H1 (cell line): ENCODE measurements at regions not wholly inside any gene's neighbourhood (a gene's known extent, or its start where the extent isn't known, plus 50 kb on each side); places are given as distances from the start of the nearest gene placed in this dataset.

Experiments used
- CTCF ChIA-PET: fragments of 300-600 bp; sonication (Branson Sonifier 250); formaldehyde crosslinking; loops from one replicate; lab custom pipeline; 2021; ENCODE audit not compliant: partially characterized antibody; lab: Charles Lee
- POLR2A ChIA-PET: fragments of 300-600 bp; sonication (Branson Sonifier 250); formaldehyde crosslinking; loops from one replicate; lab custom pipeline; 2021; ENCODE audit warnings: inconsistent platforms; ENCODE audit not compliant: partially characterized antibody; lab: Charles Lee
- DNase-seq, 2 experiments: peaks; one replicate each; pipeline versions ENCODE4 v3.0.0 to v3.0.0-alpha.2; 2010 to 2022; ENCODE audit warnings: low spot score in 2 of 2, low read depth in 1 of 2, mixed read lengths in 1 of 2
- FAIRE-seq: peaks from 2 replicates; lab custom pipeline; 2011; peaks lifted over from hg19 to GRCh38; lab: Jason Lieb, UNC
- H2AFZ ChIP-seq: 2 replicates; pipeline ENCODE4 v1.8.1; 2012; ENCODE audit warnings: low read length, inconsistent platforms
- H2AK5ac ChIP-seq: 2 replicates; pipeline ENCODE4 v1.6.1; 2013; ENCODE audit warnings: low read depth, low read length
- H2BK120ac ChIP-seq: replicated peaks from 2 replicates; pipeline ENCODE3; 2013; ENCODE audit warnings: low read depth, low read length, inconsistent platforms
- H2BK12ac ChIP-seq: 2 replicates; pipeline ENCODE4 v1.6.1; 2013; ENCODE audit warnings: low read depth, low read length
- H2BK15ac ChIP-seq: 2 replicates; pipeline ENCODE4 v1.6.1; 2013; ENCODE audit warnings: low read length
- H2BK20ac ChIP-seq: 2 replicates; pipeline ENCODE4 v1.6.1; 2013; ENCODE audit warnings: low read length
- H2BK5ac ChIP-seq: 2 replicates; pipeline ENCODE4 v1.6.1; 2013; ENCODE audit warnings: low read depth, low read length
- H3K14ac ChIP-seq: 2 replicates; pipeline ENCODE4 v1.6.1; 2013; ENCODE audit warnings: inconsistent platforms; ENCODE audit not compliant: insufficient read length
- H3K18ac ChIP-seq: 2 replicates; pipeline ENCODE4 v1.6.1; 2013; ENCODE audit warnings: low read length; ENCODE audit errors: extremely low read depth
- H3K23ac ChIP-seq: 2 replicates; pipeline ENCODE4 v1.6.1; 2013; ENCODE audit warnings: inconsistent platforms; ENCODE audit not compliant: insufficient read length
- H3K23me2 ChIP-seq: 2 replicates; pipeline ENCODE4 v1.6.1; 2013; ENCODE audit warnings: low read depth, low read length
- H3K27ac ChIP-seq: 2 replicates; pipeline ENCODE4 v1.6.1; 2011; ENCODE audit warnings: low read depth, low read length, inconsistent platforms
- H3K27me3 ChIP-seq, 4 experiments: replicated peaks in 1 of 4; 1 replicate in 1 of 4; 2 replicates in 3 of 4; pipeline versions ENCODE4 v1.6.1 to v1.8.1; 2011 to 2013; ENCODE audit warnings: low read length in 3 of 4, mild to moderate bottlenecking in 3 of 4, inconsistent platforms in 2 of 4, mixed read lengths in 2 of 4, moderate library complexity in 1 of 4; ENCODE audit not compliant: control insufficient read depth in 3 of 4, insufficient read depth in 3 of 4; ENCODE audit errors: extremely low read depth in 1 of 4
- H3K36me3 ChIP-seq, 4 experiments: 2 replicates each; pipeline versions ENCODE4 v1.6.1 to v1.8.1; 2011 to 2013; ENCODE audit warnings: mild to moderate bottlenecking in 4 of 4, low read length in 3 of 4, moderate library complexity in 2 of 4, control low read depth in 1 of 4, inconsistent platforms in 1 of 4; ENCODE audit not compliant: insufficient read depth in 4 of 4, control insufficient read depth in 2 of 4
- H3K4ac ChIP-seq: replicated peaks from 2 replicates; pipeline ENCODE3; 2013; ENCODE audit warnings: low read length, low read depth, mixed read lengths, inconsistent platforms; ENCODE audit not compliant: insufficient read length
- H3K4me1 ChIP-seq, 4 experiments: replicated peaks in 1 of 4; 1 replicate in 1 of 4; 2 replicates in 3 of 4; pipeline versions ENCODE4 v1.6.1 to v1.8.1; 2011 to 2013; ENCODE audit warnings: low read length in 3 of 4, inconsistent platforms in 2 of 4, mixed read lengths in 1 of 4; ENCODE audit not compliant: insufficient read depth in 4 of 4, control insufficient read depth in 3 of 4
- H3K4me2 ChIP-seq, 2 experiments: 2 replicates each; pipeline versions ENCODE4 v1.6.1 to v1.8.1; 2011 to 2013; ENCODE audit warnings: low read depth in 2 of 2, low read length in 2 of 2, control low read depth in 1 of 2, inconsistent platforms in 1 of 2, mild to moderate bottlenecking in 1 of 2; ENCODE audit not compliant: insufficient read depth in 1 of 2
- H3K4me3 ChIP-seq, 4 experiments: fragments of 200-600, 300-600 bp in 1 of 4; sonication (generic), shearing (Covaris generic), sonication (Bioruptor Twin) in 1 of 4; 2 replicates each; pipeline versions ENCODE4 v1.5.1 to v1.8.1; 2011 to 2016; ENCODE audit warnings: low read length in 4 of 4, low read depth in 3 of 4, control low read depth in 2 of 4, inconsistent platforms in 2 of 4, mild to moderate bottlenecking in 2 of 4, mixed read lengths in 1 of 4, moderate library complexity in 1 of 4; ENCODE audit not compliant: insufficient read depth in 2 of 4; ENCODE audit errors: extremely low read depth in 1 of 4
- H3K56ac ChIP-seq: replicated peaks from 2 replicates; pipeline ENCODE3; 2013; ENCODE audit warnings: low read depth, mild to moderate bottlenecking, mixed read lengths, low read length, inconsistent platforms; ENCODE audit not compliant: insufficient read length
- H3K79me1 ChIP-seq: 2 replicates; pipeline ENCODE4 v1.6.1; 2013; ENCODE audit warnings: low read depth, low read length, control low read depth
- H3K79me2 ChIP-seq, 2 experiments: 2 replicates each; pipeline versions ENCODE4 v1.6.1 to v1.8.1; 2012 to 2013; ENCODE audit warnings: low read length in 2 of 2, mild to moderate bottlenecking in 2 of 2, inconsistent platforms in 1 of 2; ENCODE audit not compliant: insufficient read depth in 2 of 2, control insufficient read depth in 1 of 2
- H3K9ac ChIP-seq, 4 experiments: replicated peaks in 1 of 4; 1 replicate in 1 of 4; 2 replicates in 3 of 4; pipeline versions ENCODE4 v1.6.1 to v1.8.1; 2011 to 2013; ENCODE audit warnings: low read depth in 3 of 4, low read length in 3 of 4, control low read depth in 2 of 4, mild to moderate bottlenecking in 2 of 4, moderate library complexity in 2 of 4, inconsistent platforms in 1 of 4; ENCODE audit errors: extremely low read depth in 1 of 4
- H3K9me3 ChIP-seq, 2 experiments: 2 replicates each; pipeline versions ENCODE4 v1.6.1 to v1.8.1; 2012 to 2013; ENCODE audit warnings: mild to moderate bottlenecking in 2 of 2, moderate library complexity in 2 of 2, control low read depth in 1 of 2, inconsistent platforms in 1 of 2, low read depth in 1 of 2, low read length in 1 of 2, mixed read lengths in 1 of 2; ENCODE audit not compliant: insufficient read depth in 2 of 2
- H4K20me1 ChIP-seq, 2 experiments: replicated peaks in 1 of 2; 2 replicates each; pipeline versions ENCODE3 to v1.8.1; 2011 to 2013; ENCODE audit warnings: inconsistent platforms in 2 of 2, low read length in 2 of 2, mild to moderate bottlenecking in 1 of 2; ENCODE audit not compliant: insufficient read depth in 2 of 2, control insufficient read depth in 1 of 2
- H4K5ac ChIP-seq: 2 replicates; pipeline ENCODE4 v1.6.1; 2013; ENCODE audit warnings: low read length, low read depth, mixed read lengths, inconsistent platforms; ENCODE audit not compliant: insufficient read length
- H4K8ac ChIP-seq: 2 replicates; pipeline ENCODE4 v1.8.0; 2013; ENCODE audit warnings: mild to moderate bottlenecking, moderate library complexity, low read length, inconsistent platforms; ENCODE audit not compliant: insufficient read depth; ENCODE audit errors: extremely low read depth
- H4K91ac ChIP-seq: replicated peaks from 2 replicates; pipeline ENCODE3; 2013; ENCODE audit warnings: low read length, mixed read lengths, inconsistent platforms; ENCODE audit not compliant: insufficient read length
- POLR2AphosphoS5 ChIP-seq: IDR thresholded peaks from 2 replicates; pipeline ENCODE4 v1.6.1; 2011; ENCODE audit warnings: low read depth, low read length
- WGBS, 2 experiments: shearing (Covaris generic) in 1 of 2; methylation state at CpG; one replicate each; pipeline versions ENCODE4 v1.1.6 to v1.1.7; 2013 to 2015; ENCODE audit warnings: low lambda C conversion rate in 2 of 2, mixed read lengths in 2 of 2, inconsistent platforms in 1 of 2, low coverage in 1 of 2, missing lambda C conversion rate in 1 of 2; ENCODE audit not compliant: insufficient replicate concordance in 2 of 2, insufficient coverage in 1 of 2, insufficient read length in 1 of 2; ENCODE audit errors: extremely low coverage in 1 of 2, missing lambda C conversion rate in 1 of 2; 5-methylcytosine and 5-hydroxymethylcytosine counted together

DNA sequence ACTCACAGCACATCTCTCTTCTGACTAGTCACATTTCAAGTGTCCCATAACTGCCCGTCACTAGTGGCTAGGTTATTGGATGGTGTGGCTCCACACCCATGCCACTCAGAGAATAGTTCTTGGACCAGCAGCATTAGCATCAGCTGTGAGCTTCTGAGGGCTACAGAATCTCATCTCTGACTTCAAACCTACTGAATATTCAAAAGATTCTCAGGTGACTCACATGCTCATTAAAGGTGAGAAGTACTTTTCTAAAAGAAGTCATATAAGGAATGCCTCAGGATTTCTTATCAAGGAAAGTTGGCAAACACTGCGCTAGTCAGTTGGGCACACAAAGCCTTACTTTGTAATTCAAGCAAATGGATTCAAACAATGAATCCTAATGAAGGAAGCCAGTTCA is 305.0 kb upstream of the CDH12 start:
- H2BK15ac ChIP-seq, result no peak overlapping the region
- no peaks in the 10 kb centered on the region for H3K36me3 ChIP-seq
- H3K79me1 ChIP-seq, result no peaks in the 10 kb centered on the region
- H3K9ac ChIP-seq, result no peak overlapping the region
- no peaks in the 10 kb centered on the region for H3K79me2 ChIP-seq
- WGBS, 2 experiments, result 92% methylated on average over 2 of the region's 2 CpGs; no CpG with 5 or more reads in 1 of the 2 experiments
- no peaks in the 10 kb centered on the region for H3K23me2 ChIP-seq
- H3K9me3 ChIP-seq, result no peaks in the 10 kb centered on the region
- H2BK20ac ChIP-seq, result no peak overlapping the region
- no peak overlapping the region for H3K4ac ChIP-seq
- no peak overlapping the region for H2BK12ac ChIP-seq
- H3K56ac ChIP-seq, result no peak overlapping the region
- no peak for TF ChIP-seq POLR2AphosphoS5
- no peaks in the 10 kb centered on the region for H4K20me1 ChIP-seq
- no peak overlapping the region for H3K4me2 ChIP-seq
- no peak overlapping the region for H3K18ac ChIP-seq
- DNase-seq, result no peak
- H3K14ac ChIP-seq, result no peak overlapping the region
- H4K5ac ChIP-seq, result no peak overlapping the region
- no peak overlapping the region for H3K27ac ChIP-seq
- no peak overlapping the region for H2AK5ac ChIP-seq
- no peaks in the 10 kb centered on the region for H3K4me1 ChIP-seq
- H3K23ac ChIP-seq, result no peak overlapping the region
- H2BK120ac ChIP-seq, result no peak overlapping the region
- H4K91ac ChIP-seq, result no peak overlapping the region
- no peak overlapping the region for H3K4me3 ChIP-seq
- no peak overlapping the region for H2BK5ac ChIP-seq
- CTCF ChIA-PET, result no interaction called here
- no peak overlapping the region for H2AFZ ChIP-seq
- no peaks in the 10 kb centered on the region for H3K27me3 ChIP-seq
- H4K8ac ChIP-seq, result no peak overlapping the region
- POLR2A ChIA-PET, result no interaction called here
- FAIRE-seq, result no peak
